ENCODE measurements at regions not wholly inside any gene's neighbourhood (a gene's known extent, or its start where the extent isn't known, plus 50 kb on each side); places are given as distances from the start of the nearest gene placed in this dataset.
"Not testable (repeated sequence)": the region's sequence is repeated elsewhere in the genome, so short reads cannot be mapped to it uniquely, and the experiment has no call there.

DNA sequence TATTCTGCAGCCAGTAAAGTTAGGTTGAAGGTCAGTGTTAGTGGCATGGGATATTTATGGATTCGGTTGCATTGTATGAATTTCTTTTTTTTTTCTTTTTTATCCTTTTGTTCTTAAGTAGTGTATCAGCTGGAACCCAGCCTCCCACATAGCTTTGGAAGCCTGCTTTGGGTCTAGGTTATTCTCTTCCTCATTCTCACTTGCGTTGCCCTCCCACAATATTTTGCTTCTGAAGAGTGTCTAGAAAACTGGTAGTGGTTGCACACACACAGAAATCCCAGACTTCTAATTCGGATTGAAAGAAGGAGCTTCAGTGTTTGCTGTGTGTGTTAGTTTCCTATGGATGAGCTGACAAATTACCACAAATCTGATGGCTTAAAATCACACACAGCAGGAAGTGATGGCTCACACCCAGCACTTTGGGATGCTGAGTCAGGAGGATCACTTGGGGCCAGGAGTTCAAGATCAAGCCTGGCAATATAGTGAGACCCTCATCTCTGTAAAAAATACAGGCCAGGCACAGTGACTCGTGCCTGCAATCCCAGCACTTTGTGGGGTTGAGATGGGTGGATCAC lies 104.8 kb downstream of the ARL4C start:
- TF ChIP-seq, protein P1, sequence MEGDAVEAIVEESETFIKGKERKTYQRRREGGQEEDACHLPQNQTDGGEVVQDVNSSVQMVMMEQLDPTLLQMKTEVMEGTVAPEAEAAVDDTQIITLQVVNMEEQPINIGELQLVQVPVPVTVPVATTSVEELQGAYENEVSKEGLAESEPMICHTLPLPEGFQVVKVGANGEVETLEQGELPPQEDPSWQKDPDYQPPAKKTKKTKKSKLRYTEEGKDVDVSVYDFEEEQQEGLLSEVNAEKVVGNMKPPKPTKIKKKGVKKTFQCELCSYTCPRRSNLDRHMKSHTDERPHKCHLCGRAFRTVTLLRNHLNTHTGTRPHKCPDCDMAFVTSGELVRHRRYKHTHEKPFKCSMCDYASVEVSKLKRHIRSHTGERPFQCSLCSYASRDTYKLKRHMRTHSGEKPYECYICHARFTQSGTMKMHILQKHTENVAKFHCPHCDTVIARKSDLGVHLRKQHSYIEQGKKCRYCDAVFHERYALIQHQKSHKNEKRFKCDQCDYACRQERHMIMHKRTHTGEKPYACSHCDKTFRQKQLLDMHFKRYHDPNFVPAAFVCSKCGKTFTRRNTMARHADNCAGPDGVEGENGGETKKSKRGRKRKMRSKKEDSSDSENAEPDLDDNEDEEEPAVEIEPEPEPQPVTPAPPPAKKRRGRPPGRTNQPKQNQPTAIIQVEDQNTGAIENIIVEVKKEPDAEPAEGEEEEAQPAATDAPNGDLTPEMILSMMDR (IDR thresholded peaks at IDR 0.05; ENCODE audit: borderline replicate concordance) = no peak
- Histone ChIP-seq H3K4me1 (no peaks in the 10 kb centered on the region), H3K9me3 (replicated peaks) (no peaks in the 10 kb centered on the region), H3K36me3 (no peaks in the 10 kb centered on the region), H3K4me3 (no peak overlapping the region), H3K27ac (replicated peaks) (no peak overlapping the region), H3K27me3 (ENCODE audit: low read depth) (no peaks in the 10 kb centered on the region)
- intact Hi-C loops (cut with micrococcal nuclease) = no loop called here
- DNase-seq = no peak

DNA sequence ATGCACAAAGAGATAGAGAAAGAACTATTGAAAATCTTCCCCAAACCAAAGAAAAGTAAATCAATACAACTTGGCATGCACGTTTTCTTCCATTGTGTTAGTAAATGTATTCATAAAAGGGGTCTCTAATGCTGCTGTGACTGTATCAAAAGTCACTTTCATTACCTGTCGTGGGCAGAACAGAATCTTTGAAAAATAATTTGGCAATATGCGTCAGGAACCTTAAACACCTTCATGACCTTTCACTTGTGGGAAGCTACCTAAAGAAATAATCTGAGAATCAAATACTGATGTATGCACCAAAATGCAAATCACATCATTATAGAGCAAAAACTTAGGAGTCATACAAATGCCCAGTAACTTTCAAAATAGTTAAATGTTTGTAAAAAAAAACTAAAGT lies 105.3 kb downstream of the ARL4C start:
- TF ChIP-seq, protein P1 (IDR thresholded peaks at IDR 0.05; ENCODE audit: borderline replicate concordance) = no peak
- H3K4me3 ChIP-seq = no peak overlapping the region
- DNase-seq = no peak
- no peaks in the 10 kb centered on the region for H3K27me3 ChIP-seq (ENCODE audit: low read depth)
- no peaks in the 10 kb centered on the region for H3K36me3 ChIP-seq
- H3K27ac ChIP-seq (replicated peaks) = no peak overlapping the region
- intact Hi-C loops (cut with micrococcal nuclease) = no loop called here
- no peaks in the 10 kb centered on the region for H3K9me3 ChIP-seq (replicated peaks)
- no peaks in the 10 kb centered on the region for H3K4me1 ChIP-seq

DNA sequence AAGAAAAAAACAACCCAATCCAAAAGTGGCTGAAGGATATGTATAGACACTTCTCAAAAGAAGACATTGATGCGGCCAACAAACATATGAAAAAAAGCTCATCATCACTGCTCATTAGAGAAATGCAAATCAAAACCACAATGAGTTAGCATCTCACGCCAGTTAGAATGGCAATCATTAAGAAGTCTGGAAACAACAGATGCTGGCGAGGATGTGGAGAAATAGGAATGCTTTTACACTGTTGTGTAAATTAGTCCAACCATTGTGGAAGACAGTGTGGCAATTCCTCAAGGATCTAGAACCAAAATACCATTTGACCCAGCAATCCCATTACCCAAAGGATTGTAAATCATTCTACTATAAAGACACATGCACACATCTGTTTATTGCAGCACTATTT lies 107.2 kb downstream of the ARL4C start:
- not testable (repeated sequence) for H3K27ac ChIP-seq (replicated peaks); DNase-seq

DNA sequence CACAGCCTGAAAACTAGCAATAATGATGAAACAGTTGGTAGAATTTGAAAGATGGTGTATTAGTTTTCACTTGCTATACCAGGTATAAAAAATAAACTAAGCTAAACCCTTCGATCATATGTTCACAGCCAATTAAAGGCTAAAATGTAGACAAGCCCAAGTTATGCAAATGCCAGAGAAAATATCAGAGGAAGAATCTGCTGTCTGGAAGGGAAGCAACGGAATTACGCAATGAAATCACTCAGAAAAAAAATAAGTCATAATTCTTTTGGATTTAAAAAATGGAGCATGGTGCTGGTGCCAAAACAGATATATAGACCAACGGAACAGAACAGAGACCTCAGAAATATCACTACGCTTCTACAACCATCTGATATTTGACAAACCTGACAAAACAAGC lies 108.3 kb downstream of the ARL4C start:
- no peaks in the 10 kb centered on the region for H3K9me3 ChIP-seq (replicated peaks)
- TF ChIP-seq, protein P1 (IDR thresholded peaks at IDR 0.05; ENCODE audit: borderline replicate concordance) = no peak
- intact Hi-C loops (cut with micrococcal nuclease) = no loop called here
- no peak overlapping the region for H3K27ac ChIP-seq (replicated peaks)
- no peaks in the 10 kb centered on the region for H3K4me1 ChIP-seq
- DNase-seq = no peak
- no peak overlapping the region for H3K4me3 ChIP-seq
- no peaks in the 10 kb centered on the region for H3K27me3 ChIP-seq (ENCODE audit: low read depth)
- H3K36me3 ChIP-seq = no peaks in the 10 kb centered on the region

More for the DNA sequence above, 107.2 kb downstream of the ARL4C start:
- H3K9me3 ChIP-seq (replicated peaks); intact Hi-C loops (cut with micrococcal nuclease); H3K27me3 ChIP-seq (ENCODE audit: low read depth); H3K4me1 ChIP-seq; H3K4me3 ChIP-seq; H3K36me3 ChIP-seq: not testable (repeated sequence)

DNA sequence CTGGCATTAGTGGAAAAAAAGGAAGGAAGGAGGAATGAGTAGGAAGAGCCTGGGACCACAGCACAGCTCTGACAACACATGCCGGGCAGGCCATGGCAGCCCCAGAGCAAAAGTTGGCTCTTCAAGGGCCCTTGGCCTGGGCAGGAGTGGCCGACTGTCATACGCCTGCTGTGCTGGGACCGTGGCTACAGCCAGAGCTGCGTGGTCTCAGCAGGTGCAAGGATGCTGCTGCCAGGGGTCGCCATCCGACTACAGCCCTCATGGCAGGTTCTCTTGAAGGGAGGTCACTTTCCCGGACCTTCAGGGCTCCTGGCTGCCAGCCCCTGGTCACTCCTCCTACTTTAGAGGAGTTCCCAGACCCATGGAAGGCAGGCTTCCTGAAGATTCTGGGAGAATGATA lies 109.9 kb downstream of the ARL4C start:
- intact Hi-C loops (cut with micrococcal nuclease) = no loop called here
- no peaks in the 10 kb centered on the region for H3K27me3 ChIP-seq (ENCODE audit: low read depth)

DNA sequence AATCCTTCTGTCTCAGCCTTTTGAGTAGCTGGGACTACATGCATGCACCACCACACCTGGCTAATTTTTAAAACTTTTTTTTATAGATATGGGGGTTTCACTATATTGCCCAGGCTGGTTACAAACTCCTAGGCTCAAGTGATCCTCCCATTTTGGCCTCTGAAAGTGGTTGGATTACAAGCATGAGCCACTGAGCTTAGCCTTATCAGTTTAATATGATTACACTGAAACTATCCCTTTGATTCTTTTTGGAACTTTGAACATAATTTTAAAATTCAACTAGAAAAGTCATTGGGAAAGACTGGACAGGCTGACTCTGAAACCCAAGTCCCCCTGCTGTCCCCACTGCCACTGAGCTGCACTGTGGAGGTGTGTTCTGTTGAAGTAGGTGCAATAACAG lies 114.8 kb downstream of the ARL4C start:
- no peaks in the 10 kb centered on the region for H3K36me3 ChIP-seq
- TF ChIP-seq, protein P1 (IDR thresholded peaks at IDR 0.05; ENCODE audit: borderline replicate concordance) = no peak
- intact Hi-C loops (cut with micrococcal nuclease) = no loop called here

More for the DNA sequence above, 109.9 kb downstream of the ARL4C start:
- no peak overlapping the region for H3K27ac ChIP-seq (replicated peaks)
- no peaks in the 10 kb centered on the region for H3K9me3 ChIP-seq (replicated peaks)
- TF ChIP-seq, protein P1 (IDR thresholded peaks at IDR 0.05; ENCODE audit: borderline replicate concordance) = no peak
- H3K4me1 ChIP-seq = no peaks in the 10 kb centered on the region
- DNase-seq = no peak
- H3K36me3 ChIP-seq = no peaks in the 10 kb centered on the region
- no peak overlapping the region for H3K4me3 ChIP-seq

DNA sequence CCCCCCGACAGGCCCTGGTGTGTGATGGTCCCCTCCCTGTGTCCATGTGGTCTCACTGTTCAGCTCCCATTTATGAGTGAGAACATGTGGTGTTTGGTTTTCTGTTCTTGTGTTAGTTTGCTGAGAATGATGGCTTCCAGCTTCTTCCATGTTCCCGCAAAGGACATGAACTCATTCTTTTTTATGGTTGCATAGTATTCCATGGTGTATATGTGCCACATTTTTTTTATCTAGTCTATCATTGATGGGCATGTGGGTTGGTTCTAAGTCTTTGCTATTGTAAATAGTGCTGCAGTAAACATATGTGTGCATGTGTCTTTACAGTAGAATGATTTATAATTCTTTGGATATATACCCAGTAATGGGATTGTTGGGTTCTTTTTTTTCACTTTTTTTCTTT lies 117.9 kb downstream of the ARL4C start:
- H3K9me3 ChIP-seq (replicated peaks); H3K4me3 ChIP-seq; H3K36me3 ChIP-seq; H3K27ac ChIP-seq (replicated peaks); intact Hi-C loops (cut with micrococcal nuclease); DNase-seq; H3K4me1 ChIP-seq: not testable (repeated sequence)
- peaks cover 49% of the 10 kb centered on the region for H3K27me3 ChIP-seq (ENCODE audit: low read depth)

More for the DNA sequence above, 114.8 kb downstream of the ARL4C start:
- Histone ChIP-seq H3K9me3 (replicated peaks) (no peaks in the 10 kb centered on the region), H3K27ac (replicated peaks) (no peak overlapping the region), H3K4me3 (no peak overlapping the region), H3K27me3 (ENCODE audit: low read depth) (peaks cover 35% of the 10 kb centered on the region), H3K4me1 (no peaks in the 10 kb centered on the region)
- DNase-seq = no peak
